Fibroblast of pulmonary artery (primary cell): ENCODE measurements at regions not wholly inside any gene's neighbourhood (a gene's known extent, or its start where the extent isn't known, plus 50 kb on each side); places are given as distances from the start of the nearest gene placed in this dataset.

Experiments
- DNase-seq: peaks from one replicate; pipeline ENCODE4 v3.0.0-alpha.2; 2010; ENCODE audit warnings: low read depth
- H3K4me3 ChIP-seq: replicated peaks from 2 replicates; pipeline ENCODE4 v1.5.1; 2011; ENCODE audit warnings: low read depth, mild to moderate bottlenecking, control low read depth, low read length, moderate library complexity
- CTCF ChIP-seq: IDR thresholded peaks from 2 replicates; pipeline ENCODE4 v1.5.1; 2011; ENCODE audit warnings: mild to moderate bottlenecking, control low read depth, low read length, inconsistent platforms; ENCODE audit errors: missing control alignments

GRCh38 chr11:101401245-101401644, 182.6 kb downstream of the TRPC6 start:
- no peak overlapping the region for H3K4me3 ChIP-seq
- peak; percentile 4 for DNase-seq
- TF ChIP-seq CTCF: no peak

GRCh38 chr11:101397979-101398378, 185.8 kb downstream of the TRPC6 start:
- no peak for DNase-seq
- no peak for TF ChIP-seq CTCF
- H3K4me3 ChIP-seq: no peak overlapping the region

- TF ChIP-seq CTCF: peak; percentile 17
- no peak overlapping the region for H3K4me3 ChIP-seq
- peak; percentile 16 for DNase-seq
Measured at GRCh38 chr11:101390539-101390938, 193.3 kb downstream of the TRPC6 start.

GRCh38 chr11:101369835-101370234, 214.0 kb downstream of the TRPC6 start:
- no peak overlapping the region for H3K4me3 ChIP-seq
- no peak for DNase-seq
- TF ChIP-seq CTCF: no peak

- no peak for TF ChIP-seq CTCF
- DNase-seq: no peak
- no peak overlapping the region for H3K4me3 ChIP-seq
Measured at GRCh38 chr11:101363706-101364275, 220.0 kb downstream of the TRPC6 start.

- TF ChIP-seq CTCF: no peak
- H3K4me3 ChIP-seq: no peak overlapping the region
Measured at GRCh38 chr11:101362643-101363042, 221.2 kb downstream of the TRPC6 start.

GRCh38 chr11:101357771-101358170, 226.0 kb downstream of the TRPC6 start:
- no peak overlapping the region for H3K4me3 ChIP-seq
- no peak for DNase-seq
- TF ChIP-seq CTCF: no peak

More at GRCh38 chr11:101362643-101363042, 221.2 kb downstream of the TRPC6 start:
- no peak for DNase-seq
